RWPE1 (cell line): ENCODE measurements at regions not wholly inside any gene's neighbourhood (a gene's known extent, or its start where the extent isn't known, plus 50 kb on each side); places are given as distances from the start of the nearest gene placed in this dataset.

Source experiments
- CTCF ChIA-PET: fragments of 350-600 bp; sonication (Branson Sonifier 250); formaldehyde crosslinking; extraction: SDS; loops from one replicate; lab custom pipeline; 2021; lab: Yijun Ruan, JAX
- POLR2A ChIA-PET: fragments of 400-600 bp; formaldehyde crosslinking; extraction: SDS; loops from one replicate; lab custom pipeline; 2020; ENCODE audit warnings: antibody characterized with exemption; ENCODE audit not compliant: low non-redundant PET; lab: Yijun Ruan, JAX
- DNase-seq: peaks from one replicate; pipeline ENCODE4 v3.0.0; 2012; ENCODE audit warnings: low spot score
- H3K27ac ChIP-seq: fragments of 450-650 bp; 2 replicates; pipeline ENCODE4 v1.5.1; 2017
- CTCF ChIP-seq: fragments of 450-650 bp; conservative IDR thresholded peaks from 2 replicates; pipeline ENCODE4 v1.5.1; 2017; ENCODE audit warnings: low read depth, mild to moderate bottlenecking

DNA sequence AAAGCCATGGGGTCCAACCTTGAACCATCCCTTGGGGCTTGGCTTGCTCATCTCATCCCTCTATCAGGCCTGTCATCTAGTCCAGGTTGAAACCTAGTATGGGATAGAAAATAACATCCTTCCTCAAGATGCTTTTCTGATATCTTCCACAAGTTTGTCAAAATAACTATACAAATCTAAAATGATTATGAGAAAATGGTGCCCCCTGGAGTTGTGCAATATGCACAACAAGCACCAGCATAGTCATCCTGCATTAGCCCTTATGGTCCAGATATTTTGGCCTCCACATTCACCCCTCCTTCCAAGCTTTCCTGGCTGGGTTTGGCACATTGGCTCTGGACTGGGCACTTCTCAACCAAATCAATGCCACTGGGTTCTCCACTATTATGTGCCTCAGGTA, 101.2 kb downstream of the TBX19 start:
- POLR2A ChIA-PET: no interaction called here
- CTCF ChIA-PET: no interaction called here
- TF ChIP-seq CTCF: no peak
- no peak for DNase-seq
- no peak overlapping the region for H3K27ac ChIP-seq

DNA sequence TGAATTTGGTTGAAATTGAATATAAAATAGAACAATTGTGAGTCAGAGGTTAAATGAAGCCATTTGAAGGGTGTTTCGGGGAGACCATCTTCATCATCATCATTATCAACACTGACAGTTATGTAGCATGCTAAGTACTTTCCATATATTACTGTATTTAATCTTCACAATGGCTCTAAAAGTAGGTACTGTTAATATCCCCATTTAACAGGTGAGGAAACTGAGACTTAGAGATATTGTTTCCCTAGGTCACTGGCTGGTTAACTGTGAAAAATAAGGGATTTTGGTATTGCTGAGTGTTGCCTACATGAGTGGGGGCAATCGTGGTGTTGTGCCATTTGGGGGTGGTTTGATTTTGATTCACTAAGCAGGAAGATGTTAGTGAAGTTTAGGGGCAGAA, 100.3 kb downstream of the TBX19 start:
- no peak overlapping the region for H3K27ac ChIP-seq
- ChIA-PET CTCF (no interaction called here), POLR2A (no interaction called here)
- TF ChIP-seq CTCF: no peak
- no peak for DNase-seq

- DNase-seq: peak; percentile 37
- H3K27ac ChIP-seq: no peak overlapping the region
- ChIA-PET POLR2A (no interaction called here), CTCF (no interaction called here)
- TF ChIP-seq CTCF: no peak
Measured at GRCh38 chr1:168379104-168379860, 98.6 kb downstream of the TBX19 start.

DNA sequence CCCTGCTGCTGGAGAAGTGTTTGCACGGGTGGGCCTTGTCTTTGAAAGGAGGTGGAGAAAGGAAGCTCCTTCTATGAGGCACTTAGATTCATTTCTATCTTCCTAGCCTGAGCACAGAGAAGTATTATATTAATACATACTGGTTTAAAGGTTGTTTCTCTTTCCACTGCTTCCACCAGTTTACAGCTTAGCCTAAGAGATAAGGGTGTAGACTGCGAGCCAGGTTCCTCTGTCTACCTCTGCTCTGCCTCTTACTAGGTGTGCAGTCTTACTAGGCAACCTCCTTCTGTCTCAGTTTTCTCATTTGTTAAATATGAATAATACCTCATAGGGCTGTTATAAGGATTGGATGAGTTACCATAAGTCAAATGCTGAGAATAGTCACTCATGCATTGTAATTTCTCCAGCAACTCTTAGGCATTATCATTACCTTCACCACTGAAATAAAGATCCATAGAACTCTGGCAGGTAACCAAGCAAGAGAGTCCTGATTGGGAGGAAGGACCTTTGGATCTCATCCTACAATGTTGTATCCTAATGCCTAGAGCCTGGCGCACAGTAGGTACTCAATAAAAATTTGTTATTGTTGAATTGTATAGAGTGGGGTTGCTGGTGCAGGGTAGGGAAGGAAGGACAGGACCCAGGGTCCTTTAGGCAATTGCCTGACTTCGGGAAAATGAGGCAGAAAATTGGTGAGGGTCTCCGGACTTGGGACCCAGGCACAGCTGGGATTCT, 95.1 kb downstream of the TBX19 start:
- POLR2A ChIA-PET: no interaction called here
- DNase-seq: no peak
- CTCF ChIA-PET: no interaction called here
- no peak for TF ChIP-seq CTCF
- H3K27ac ChIP-seq: no peak overlapping the region

- H3K27ac ChIP-seq: no peak overlapping the region
- ChIA-PET CTCF (interaction anchor here (0.6 kb wide), 1 partner anchor 666 kb away, joined by 3 read pairs; no protein-coding TSS in a partner anchor), POLR2A (interaction anchor here (0.6 kb wide), 1 partner anchor 879 kb away, joined by 3 read pairs; no protein-coding TSS in a partner anchor)
- TF ChIP-seq CTCF: no peak
- no peak for DNase-seq
Measured at GRCh38 chr1:168374566-168374965, 93.9 kb downstream of the TBX19 start.

DNA sequence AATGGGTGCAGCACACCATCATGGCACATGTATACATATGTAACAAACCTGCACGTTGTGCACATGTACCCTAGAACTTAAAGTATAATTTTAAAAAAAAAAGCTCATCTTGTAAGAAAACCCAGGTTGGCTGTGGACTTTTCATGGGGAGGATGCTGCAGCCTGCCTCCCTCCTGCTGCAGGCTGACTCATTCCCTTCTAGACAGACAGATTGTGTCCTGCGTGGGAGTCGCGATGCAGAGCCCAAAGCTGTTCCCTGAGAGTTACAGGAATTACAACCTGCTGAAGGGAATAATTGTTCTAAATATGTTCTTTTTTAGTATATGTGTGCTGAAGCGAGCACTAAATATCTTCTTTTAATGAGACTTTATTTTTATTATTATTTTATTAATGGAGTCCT, 93.2 kb downstream of the TBX19 start:
- ChIA-PET CTCF (interaction anchor here (0.6 kb wide), 1 partner anchor 44 kb away, joined by 4 read pairs; no protein-coding TSS in a partner anchor), POLR2A (no interaction called here)
- TF ChIP-seq CTCF: no peak

More for the DNA sequence above, 93.2 kb downstream of the TBX19 start:
- no peak overlapping the region for H3K27ac ChIP-seq
- DNase-seq: no peak
